Activated CD4-positive, alpha-beta T cell treated with anti-CD3 and anti-CD28 coated beads, Interleukin-2, amount 50 U/mL, for 1 hour (primary cell): ENCODE measurements at regions not wholly inside any gene's neighbourhood (a gene's known extent, or its start where the extent isn't known, plus 50 kb on each side); places are given as distances from the start of the nearest gene placed in this dataset.

Experiments
- DNase-seq: peaks from one replicate; pipeline ENCODE4 v3.0.0-alpha.2; 2020

DNA sequence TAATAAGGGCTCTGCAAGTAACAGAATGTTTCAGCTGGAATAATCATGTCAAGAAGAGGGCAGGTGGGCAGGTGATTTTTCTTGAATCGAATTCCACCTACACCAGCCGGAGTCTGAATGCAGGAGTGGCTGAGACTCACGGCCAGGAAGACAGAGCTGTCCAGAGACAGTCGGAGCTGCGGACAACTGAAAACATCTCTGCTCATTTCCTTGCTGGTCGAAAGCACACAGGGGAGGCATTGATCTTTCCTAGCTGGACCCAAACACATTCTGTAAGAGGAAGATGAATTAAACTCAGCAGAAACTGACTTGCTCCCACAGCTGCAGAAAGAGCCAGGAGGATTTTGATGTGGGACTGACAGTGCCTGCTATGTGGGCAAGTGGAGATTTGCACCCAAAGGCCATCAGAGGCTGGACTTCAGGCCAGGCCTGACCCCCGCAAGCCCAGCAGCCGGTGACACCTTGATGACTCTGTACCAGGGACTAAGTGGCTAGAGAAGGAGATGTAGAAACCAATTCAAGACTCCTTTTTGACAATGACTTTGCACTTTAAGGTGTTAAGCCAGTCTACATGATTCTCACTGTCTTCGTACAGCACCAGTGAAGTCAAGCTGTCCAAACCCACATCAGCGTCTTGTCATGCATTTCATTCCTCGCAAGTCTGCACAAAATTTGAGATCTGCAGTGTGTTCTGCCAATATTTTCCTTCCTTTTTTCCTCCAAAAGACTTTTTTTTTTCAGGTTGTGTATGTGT, 169.4 kb downstream of the TEX36 start:
- no peak for DNase-seq

DNA sequence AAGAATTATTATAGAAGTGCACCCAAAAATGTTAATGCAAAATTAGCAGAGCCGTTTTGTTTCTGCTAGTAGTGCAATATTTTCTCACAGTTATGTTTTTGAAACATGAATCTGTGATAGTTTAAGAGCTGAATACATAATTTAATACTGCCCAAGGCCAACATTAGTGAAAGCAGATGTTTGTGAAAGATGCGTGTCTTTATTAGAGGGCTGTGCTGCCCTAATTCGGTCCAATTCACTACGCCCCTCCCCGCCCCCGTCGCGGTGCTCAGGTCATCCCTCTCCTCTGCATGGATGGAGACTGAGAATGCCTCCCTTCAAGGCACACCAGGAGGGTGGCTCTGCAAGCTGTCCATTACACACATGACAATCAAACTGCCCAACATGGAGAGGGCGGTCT, 172.0 kb downstream of the TEX36 start:
- DNase-seq, result no peak

DNA sequence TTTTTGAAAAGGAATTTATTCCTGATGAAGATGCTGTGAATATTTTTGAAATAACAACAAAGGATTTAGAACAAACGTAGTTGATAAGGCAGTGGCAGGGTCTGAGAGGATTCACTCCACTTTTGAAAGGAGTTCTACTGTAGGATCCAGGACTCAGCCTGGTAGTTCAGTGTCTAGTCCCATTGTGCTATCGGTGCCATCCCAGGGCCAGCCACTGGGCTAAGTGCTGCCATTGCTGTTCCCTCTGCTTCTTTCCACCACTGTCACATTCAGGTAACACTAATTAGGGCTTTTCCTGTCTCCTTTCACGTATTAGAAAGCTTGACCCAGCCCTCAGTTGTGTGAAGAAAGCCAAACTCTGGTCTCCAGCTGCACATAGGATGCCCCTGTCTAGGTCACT, 177.3 kb downstream of the TEX36 start:
- no peak for DNase-seq

DNA sequence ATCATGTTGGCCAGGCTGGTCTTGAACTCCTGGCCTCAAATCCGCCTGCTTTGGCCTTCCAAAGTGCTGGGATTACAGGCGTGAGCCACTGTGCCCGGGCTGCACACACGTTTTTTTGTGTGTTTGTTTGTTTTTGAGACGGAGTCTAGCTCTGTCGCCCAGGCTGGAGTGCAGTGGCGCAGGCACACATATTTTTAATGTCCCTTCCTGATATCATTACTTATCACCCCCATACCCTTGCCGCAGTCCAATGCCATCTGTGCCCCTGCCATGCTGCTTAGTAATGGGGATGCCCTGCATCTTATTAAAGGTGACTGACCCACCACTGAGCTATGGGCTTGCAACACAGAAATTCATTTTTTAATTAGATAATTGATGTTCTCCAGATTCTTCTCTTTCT, 180.7 kb downstream of the TEX36 start:
- DNase-seq, result no peak

DNA sequence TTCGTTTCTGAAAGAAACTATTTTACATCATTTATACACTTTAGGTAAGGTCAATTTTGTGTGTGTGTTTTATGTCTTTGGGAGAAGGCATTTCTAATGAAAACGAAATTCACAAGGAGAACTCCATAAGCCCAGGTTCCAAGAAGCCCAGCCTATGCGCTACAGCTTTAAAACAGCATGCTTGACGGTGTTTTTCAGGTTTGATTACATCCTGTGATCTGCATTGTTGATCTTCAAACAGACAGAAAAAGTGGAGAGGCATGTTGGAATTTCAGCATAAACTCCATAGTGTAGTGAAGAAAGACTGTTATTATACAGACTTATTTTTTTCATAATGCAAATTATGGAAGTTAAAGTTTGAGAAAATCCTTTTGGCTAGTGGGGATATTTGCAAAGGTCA, 187.6 kb downstream of the TEX36 start:
- no peak for DNase-seq

DNA sequence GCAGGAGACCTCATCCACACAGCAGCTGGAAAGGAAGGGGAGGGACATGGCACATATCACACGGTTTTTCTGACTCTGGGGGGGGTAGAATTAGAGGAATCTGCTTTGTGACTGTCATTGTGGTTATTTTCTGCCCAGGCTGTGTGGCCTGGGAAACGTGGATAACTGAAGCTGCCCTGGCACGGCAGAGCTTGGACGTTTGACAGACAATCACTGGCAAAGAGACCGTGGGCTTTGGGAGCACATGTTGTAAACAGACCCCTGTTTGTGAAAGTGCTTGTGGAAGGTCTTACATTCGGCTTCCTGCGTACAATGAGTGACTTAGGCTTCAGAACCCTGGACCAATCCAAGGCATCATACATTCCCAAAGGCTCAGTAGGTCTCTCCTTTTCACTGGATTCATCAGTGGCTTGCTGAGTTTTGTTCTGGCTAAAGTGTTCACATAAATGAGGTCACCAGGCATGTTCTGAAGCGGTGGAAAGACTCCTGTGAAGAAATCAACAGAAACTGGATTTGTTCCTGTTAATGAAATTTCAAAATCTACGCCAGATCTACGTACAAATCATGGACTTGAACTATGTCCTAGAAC, 188.2 kb downstream of the TEX36 start:
- DNase-seq, result no peak

DNA sequence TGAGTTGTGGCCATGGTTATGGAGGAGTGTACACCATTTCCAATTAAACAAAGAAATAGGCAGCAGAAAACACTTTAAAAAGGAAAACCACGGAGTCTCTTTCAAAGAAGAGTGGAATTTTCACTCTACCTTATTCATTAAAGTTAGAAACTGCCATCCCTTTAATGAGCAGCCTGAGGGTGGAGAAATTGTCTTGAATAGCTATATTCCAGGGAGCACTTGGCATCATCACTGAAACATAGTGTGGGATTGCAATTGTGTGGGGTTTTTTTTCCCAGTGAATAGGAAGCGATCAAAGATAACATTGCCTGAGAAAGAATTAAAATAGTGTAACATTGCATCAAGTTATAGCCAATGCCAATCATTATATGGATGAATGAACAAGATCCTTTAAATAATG, 191.6 kb downstream of the TEX36 start:
- DNase-seq, result no peak

DNA sequence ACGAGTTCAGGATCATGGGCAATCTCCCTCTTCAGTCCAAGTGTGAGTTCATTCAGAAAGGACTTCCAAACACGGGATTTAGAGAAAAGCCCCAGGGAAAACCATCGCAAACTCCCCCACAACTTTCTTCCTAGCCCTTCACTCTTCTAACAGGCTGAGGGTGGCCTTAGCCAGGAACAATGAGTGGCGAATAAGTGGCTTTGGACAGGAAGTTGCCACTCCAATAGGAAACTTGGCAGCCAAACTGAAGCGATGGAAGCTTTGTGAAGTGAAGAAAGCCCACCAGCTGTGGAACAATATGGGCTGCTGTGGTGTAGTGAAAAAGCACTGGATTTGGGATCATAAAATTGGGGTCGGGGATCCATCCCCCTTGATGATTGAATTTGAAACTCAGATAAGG, 193.2 kb downstream of the TEX36 start:
- no peak for DNase-seq

DNA sequence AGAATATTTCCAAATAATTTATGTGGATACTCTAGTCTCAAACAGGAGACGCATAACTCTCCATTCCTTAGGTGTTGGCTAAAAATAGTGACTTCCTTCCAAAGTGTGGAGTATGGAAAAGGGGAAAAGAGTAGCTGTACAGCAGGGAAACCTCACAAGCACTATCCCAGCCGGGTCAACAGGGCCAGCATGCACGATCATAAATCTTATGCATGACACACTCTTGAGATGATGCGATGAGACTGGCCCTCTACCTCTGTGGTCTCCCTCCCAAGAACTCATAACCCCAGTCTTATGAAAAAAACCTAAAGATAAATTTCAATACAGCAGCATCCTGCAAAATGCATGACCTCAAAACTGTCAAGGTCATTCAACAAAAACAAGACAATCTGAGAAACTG, 197.3 kb downstream of the TEX36 start:
- DNase-seq, result no peak

DNA sequence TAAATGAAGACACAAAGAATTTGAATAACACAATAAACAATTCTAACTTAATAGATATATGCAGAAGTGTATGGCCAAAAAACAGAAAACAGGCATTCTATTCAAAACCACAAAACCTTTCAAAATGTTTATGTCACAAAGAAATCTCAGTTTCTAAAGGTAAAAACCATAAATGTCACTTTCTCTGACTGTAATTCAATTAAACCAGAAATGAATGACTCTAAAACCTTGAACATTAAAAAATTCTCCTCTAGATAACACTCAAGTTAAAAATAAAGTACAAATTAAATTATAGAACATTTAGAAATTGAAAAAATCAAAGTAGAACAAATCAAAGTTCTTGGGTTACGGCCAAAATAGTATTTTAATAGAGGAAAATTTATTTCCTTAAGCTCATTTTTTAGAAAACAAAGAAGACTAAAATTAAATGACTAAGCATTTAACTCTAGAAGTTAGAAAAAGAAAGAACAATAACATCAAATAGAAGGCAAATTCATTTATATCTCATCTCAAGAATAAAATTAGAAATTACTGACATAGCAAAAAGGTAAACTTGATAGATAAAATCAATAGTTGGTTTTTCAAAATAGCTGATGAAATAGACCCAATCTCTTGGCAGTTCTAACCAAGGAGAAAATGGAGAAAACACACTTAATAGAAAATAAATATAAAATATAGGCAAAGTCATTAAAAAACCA, 198.8 kb downstream of the TEX36 start:
- DNase-seq, result no peak

DNA sequence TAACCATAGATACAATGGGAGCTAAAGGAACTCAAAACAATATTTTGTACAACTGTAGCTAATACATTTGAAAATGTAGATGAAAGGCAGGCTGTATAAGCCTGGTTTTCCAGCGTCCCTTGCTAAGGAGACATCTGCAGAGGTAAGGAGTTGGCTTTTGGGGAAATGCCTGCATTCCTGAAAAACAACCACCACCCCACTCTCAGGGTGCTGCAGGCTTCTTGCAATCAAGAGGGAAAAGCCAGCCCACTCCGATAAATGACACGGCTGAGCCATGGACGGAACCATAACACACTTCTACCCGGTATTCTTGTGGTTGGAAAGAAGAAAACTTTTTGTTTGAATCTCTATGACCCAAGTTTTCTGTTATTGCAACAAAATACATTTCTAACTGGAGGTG, 200.3 kb downstream of the TEX36 start:
- no peak for DNase-seq

DNA sequence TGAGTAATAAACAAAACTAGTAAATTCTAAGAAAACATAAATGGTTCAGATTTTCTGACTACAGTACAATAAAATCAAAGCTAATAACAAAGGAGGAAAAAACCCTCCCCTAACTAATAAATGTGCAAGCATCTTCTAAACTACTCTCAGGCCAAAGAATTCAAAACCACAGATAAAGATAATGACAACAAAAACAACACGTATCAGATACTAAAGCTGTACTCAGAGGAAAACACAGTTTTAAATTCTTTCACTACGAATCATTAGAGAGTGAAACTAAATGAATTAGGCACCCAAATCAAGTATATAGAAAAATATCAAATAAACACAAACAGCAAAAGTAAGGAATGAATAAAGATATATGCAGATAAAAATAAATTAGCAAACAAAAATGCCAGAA, 200.9 kb downstream of the TEX36 start:
- no peak for DNase-seq

DNA sequence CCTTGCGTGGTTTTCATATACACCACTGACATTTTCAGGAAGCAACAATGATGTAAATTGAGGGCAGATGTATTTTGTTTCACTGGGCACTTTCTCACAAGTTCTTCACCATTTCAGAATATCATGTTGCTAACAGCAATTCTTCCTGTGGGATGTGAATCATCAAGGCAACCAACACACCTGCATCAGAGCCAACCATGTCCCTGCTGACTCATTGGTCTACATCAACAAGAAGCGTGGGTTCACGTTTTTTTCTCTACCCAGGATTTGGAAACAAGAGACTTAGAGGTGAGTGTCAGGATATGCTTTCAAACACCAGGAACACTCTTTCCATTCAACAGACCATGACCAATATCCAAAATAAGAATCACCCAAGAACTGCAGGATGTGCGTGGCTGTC, 203.9 kb downstream of the TEX36 start:
- no peak for DNase-seq

DNA sequence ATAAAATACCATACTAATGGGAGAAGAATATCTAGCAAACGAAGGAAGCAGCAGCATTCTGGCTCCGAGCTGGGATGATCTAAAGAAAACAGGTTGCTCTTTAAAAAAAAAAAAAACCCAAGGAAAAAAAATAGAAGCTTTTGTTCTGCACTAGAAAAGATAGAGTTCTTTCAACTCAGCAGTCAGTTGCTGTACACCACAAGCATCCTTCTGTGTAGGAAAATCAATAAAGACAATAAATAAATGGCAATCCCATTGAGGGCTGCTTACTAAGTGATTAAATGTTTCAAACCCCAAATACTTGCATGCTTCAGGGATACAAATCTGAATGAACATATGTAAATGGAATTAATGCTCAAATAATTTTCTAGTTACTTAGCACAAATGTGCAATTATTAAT, 207.1 kb downstream of the TEX36 start:
- DNase-seq, result no peak

DNA sequence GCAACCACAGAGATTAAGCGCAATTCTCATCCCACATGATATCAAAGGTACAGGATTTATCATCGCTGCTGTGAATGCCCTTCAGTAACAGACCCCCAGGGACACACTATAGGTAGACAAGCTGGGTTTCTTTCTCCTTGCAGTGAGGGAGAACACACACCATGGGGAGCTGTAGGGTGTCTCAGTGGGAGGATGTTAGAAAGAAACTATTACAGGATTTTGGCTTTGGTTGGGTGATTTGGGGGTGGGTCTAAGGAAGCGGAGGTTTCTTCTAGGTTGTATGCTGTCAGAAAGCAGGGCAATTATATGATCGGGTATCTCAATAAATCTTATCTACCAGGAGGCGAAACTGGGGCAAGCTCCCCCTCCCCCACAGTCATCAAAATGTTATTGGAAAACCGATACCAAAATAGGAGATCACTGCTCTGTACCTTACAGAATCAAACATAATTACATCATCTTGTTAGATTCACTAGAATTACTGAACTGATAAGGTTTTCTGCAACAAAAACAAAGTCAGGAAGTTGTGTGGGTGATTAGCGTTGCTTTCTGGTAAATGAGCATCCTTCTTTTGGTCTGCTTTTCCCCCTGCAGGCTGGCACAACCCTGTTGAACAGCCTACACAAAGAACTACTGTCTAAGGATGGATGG, 209.7 kb downstream of the TEX36 start:
- no peak for DNase-seq

DNA sequence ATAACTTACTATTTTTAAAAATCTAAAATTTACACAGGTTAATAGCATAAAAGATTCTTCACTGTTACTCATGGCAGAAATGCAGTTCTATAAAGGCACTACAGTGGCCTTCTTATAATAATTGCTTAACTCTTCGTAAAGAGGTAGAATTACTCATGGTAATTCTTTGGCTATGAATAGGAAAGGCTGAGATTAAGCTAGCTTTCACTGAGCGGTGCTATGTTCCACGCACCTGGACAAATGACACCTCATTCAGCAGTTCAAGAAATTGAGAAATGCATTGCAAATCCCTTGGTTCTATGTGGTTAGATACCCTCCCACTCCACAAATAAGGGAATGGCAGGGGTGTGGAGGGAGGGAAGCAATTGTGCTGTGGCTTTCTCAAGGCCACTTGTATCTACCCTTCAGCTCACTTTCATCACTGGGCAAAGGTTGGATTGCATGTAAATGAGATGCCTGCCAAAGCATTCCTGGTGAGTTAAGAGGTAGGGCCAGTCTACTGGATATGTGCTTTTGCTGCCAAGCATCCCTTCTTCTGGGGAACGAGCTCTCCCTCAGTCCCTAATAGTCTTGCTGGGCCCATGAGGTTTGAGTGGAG, 210.9 kb downstream of the TEX36 start:
- no peak for DNase-seq

DNA sequence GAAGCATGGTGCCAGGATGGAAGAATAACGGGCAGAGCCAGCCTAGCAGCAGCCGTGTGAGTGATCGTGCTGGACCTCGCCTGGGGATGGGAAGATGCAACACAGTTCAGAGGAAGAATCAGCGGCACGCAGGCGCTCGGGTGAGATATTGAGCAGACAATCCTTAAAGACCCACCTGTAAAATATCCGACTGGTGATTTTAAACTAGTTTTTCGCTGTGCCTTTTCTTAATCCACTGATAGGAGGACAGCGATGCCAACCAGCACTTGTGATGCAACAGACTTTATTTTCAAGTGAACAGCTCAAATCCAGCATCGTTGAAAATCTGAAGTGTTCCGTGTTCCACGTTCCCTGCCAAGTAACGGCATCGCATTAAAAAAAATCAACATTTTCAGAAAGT, 214.7 kb downstream of the TEX36 start:
- DNase-seq, result no peak

DNA sequence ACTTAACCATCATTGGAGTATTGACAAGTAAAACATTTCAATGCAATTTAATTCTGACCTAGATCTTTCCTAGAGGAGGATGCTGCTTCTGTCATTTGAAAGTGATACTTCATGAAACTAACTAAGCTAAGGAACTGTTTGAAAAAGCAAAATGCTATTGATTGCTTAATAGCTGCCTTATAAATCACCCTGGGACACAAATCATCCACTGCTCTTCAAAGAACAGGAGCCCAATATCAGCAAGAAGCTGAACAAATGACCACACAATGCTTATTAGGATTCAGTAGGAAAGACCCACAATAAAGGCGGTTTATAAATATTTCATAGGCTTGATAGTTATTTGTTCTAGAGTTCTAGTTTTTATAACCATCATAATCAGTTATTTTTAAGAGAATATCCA, 216.3 kb downstream of the TEX36 start:
- no peak for DNase-seq

DNA sequence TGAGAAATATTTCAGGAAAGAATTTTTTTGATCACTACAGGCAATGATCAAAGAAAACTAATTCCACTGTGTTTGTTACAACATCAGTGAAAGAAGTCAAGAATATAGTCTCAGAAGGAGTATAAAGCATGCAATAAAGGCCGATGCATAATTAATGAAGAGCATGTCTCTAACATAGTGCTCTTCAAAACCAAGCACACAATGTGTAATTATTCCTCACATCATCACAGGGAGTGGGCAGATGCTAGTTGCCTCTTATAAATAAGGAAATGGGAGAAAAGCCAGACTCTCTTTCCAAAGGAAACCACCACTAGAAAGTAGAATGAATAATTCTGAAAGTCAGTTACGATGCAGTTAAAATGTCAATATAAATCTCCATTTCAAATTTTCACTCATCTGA, 220.1 kb downstream of the TEX36 start:
- no peak for DNase-seq

DNA sequence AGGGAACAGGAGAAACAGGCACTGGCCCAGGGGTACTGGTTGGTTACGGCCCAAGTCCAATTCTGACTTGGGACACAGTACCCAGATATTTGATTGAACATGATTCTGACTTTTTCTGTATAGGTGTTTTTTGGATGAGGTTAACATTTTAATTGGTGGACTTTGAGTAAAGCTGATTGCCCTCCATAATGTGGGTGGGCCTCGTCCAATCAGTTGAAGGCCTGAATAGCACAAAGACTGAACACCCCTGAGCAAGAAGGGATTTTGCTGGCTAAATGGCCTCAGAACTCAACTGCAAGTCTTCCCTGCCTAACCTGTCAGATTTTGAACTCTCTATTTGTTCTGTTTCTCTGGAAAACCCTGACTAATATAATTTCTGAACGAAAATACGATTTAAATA, 222.6 kb downstream of the TEX36 start:
- no peak for DNase-seq

DNA sequence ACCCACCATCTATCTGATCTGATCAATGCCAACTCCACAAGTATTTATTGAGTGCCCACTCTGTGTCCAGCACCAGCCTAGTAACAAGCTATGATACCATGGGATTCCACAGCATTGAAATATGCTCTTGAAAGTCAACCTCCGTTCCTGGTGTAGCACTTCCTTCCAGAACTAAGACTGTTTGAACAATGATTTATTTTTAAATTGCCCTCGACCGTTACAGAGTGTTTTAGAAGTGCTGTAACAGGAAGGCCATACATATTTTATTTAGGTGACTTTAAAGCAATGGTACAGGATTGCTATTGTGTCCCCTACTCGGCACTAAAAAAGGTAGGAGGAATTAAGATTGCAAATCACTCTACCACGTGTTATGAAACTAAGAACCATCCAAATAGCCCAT, 225.6 kb downstream of the TEX36 start:
- DNase-seq, result no peak

DNA sequence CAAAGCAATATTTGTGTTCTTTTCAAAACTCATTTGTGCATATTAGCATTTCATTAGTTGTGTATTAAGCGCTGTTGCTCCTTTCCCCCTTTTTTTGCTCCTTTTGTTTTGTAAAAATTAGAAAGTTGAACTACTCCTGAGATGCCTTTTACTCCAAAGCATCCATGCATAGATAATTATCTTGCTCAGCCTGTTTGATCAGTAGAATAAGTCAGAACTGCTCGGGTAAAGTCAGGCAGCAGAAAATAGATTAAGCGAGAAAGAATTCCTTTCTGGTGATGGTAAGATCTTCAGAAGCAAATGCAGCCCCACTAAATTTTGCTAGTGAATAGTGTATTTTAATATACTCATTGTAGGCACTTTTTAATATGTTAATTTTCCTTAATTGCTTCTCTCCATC, 227.1 kb downstream of the TEX36 start:
- no peak for DNase-seq

DNA sequence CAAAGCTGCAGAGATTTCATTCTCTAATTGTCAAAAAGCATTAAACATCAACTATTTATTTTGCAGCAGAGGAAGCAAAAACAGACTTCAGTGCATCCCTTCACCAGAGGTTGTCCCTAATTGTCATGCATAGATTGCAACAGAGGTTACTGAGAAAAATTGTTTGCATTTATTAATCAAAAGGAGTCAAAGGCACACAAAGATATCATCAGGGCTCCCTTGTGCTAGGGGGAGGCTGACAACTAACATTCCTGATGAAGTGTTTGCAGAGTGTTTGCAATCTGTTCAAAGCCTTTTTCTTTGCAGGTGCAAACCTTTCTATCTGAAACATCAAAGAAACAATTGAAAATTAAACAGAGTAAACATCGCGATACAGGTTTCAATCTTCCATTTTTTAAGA, 227.5 kb downstream of the TEX36 start:
- DNase-seq, result no peak

DNA sequence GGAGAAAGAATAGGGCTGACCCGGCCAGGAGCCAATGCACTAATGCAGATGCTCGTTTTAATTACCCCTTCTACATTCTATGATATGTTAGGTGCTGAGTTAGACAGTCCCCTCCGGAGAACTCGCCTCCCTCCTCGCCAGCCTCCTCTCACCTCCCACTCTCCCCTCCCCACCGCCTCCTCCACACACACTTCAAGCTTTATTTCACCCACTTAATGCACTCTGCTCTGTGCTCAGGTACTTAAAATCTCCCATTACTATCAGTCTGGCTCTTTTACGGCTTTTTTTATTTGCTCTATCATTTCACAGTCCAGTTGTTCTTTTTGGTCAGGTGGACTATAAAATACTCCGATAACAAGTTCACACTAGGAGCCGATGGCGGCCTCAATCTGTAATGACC, 231.6 kb downstream of the TEX36 start:
- no peak for DNase-seq
